HG03025 (cell line): ENCODE measurements at regions not wholly inside any gene's neighbourhood (a gene's known extent, or its start where the extent isn't known, plus 50 kb on each side); places are given as distances from the start of the nearest gene placed in this dataset.
"Not testable (repeated sequence)": the region's sequence is repeated elsewhere in the genome, so short reads cannot be mapped to it uniquely, and the experiment has no call there.

Source experiments
- ATAC-seq: cut with Tn5 transposase; IDR thresholded peaks from one replicate; pipeline ENCODE4 v1.9.1; 2021; ENCODE audit warnings: mild to moderate bottlenecking, moderate library complexity; ENCODE audit not compliant: unreplicated experiment, low FRiP score

DNA sequence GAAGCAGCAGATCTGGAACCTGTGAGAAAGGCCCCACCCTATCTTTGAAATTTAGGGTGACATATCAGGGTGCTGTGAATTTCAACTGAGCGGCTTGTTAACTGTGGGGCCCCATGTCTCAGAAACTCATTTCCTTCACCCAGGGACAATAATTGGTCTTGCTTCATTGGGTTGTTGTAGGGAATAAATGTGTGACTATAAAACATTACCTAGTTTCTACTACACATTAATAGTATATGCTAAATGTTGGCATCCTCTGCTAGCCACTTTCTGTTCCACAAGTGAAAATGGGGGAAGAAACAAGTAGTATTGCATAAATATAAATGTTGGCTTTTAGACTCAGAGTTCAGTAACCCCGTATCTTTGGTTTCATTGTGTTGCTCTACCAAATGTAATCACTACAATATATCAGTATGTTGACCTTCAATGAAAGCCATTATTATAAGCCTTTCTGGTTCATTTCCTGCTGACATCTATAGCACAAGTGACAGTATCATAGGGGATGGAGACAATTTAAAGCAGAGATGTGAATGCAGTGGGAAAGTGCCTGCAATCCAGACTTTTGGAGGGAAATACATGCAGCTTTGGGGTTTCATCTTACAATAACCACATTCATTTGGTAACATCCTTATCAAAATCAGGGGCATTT, 905.5 kb upstream of the RAG2 start:
- peak; percentile 38 for ATAC-seq

DNA sequence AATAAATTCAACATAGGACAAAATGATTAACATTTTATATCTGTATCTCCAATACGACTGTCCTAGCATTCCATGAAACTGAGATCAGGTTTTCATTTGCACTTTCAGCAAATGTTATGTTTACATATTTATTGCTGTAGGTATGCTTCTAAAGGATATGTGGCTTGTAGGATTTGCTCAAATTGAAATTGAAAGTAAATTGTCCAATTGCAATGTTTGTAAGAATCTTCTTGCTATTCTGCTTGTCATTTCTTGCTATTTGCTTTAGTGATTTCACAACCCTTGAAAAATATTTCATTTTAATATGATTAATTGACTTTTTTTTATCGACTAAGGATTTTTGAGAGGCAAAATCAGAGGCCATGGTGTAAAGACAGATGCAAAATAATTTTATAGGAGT, 904.2 kb upstream of the RAG2 start:
- ATAC-seq, result no peak

DNA sequence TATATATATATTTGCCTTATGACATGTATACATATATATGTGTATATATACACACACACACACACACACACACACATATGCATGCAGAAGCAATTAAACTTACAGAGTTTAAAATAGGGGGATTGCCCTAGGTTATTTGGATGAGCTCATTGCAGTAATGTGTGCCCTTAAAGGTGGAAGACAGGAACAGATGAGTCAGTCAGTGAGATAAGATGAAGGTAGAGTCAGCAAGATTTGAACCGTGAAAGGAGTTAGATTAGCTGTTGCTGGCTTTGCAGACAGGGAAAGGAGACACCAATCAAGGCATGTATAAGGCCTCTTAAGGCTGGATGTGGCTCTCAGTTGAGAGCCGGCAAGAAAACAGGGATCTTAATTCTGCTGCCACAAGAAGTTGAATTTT, 902.4 kb upstream of the RAG2 start:
- no peak for ATAC-seq

DNA sequence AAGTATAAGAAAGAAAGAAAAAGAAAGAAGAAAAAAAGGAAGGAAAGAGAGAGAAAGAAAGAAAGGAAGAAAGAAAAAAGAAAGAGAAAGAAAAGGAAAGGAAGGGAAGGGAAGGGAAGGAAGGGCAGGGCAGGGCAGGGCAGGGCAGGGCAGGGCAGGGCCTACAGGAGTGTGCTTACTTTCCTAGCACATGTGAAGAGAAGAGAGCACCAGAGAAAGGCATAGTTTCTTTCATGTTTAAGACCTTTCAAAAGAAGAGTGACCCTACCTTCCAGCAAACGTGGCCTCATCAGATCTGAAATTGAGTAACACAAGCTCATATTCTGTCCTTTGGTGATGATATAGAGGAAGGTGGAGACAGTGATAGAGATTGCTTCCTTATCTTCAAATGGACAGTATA, 899.3 kb upstream of the RAG2 start:
- ATAC-seq, result no peak

DNA sequence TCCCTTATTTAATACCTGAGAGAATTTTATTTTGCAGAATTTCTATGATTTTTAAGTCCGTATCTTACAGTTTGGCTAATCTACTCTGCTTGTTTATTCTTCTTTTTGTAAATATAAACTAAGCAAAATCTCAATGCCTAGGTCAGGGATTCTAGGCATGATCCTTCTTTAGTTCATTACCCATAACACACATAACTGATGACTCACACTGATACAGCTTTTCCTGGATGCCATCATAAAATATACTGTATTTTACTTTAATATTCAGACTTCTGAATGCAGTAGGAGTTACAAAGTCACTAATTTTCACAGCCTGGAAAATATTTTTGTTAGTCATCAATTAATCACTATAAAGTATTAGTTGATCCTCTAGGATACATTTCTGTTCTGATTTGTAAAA, 898.2 kb upstream of the RAG2 start:
- ATAC-seq, result no peak

DNA sequence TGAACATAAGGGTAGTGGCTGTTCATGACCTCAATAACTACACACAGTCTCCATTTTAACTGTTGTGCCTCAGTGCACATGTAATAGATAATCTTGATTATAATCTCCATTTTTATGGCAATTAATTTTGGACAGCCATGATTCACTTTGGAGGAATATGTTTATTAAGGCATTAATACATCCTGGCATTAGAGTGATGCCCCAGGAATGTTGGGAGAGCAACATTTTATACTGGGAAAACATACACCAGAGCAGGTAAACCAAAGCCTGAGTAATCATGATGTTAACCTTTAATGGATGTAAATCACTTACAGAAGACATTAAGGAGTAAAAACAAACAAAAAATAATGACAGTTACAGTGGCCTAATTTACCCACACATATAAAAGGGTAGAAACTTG, 886.3 kb upstream of the RAG2 start:
- ATAC-seq, result no peak

DNA sequence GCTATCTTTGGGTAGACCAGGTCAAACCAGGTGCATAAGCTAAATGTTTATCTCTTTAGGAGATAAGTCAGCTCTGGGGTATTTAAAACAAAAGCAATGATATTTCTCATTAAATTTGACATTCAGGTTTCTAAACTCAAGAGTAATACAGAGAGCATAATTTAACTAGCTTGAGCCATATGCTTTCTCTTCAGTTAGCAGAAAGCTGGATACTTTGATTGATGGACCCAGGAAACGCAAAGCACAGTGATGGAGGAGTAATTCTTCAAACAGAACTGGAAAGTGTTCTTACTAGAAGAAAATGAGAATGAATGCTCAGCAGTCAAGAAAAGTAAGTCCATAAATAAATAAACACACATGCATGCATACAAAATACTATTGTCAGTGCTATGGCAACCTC, 885.7 kb upstream of the RAG2 start:
- ATAC-seq, result no peak

DNA sequence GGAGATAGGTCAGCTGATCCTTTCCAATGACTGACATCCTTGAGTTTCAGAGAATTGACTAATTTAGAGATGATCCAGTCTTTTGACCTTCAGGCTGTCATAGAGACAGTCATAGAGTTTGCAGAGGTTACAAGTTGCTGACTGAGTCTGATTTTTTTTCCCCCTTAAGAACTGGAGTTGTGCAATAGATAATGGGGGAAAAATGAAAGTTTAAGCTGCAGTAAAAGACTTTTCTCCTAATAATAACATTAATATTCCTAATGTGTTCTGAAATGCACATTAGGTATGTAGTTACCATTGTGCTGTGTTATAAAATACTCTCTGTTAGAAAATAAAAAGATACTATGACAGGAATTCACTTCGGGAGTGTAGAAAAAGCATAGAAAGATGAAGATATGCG, 876.9 kb upstream of the RAG2 start:
- ATAC-seq, result no peak

DNA sequence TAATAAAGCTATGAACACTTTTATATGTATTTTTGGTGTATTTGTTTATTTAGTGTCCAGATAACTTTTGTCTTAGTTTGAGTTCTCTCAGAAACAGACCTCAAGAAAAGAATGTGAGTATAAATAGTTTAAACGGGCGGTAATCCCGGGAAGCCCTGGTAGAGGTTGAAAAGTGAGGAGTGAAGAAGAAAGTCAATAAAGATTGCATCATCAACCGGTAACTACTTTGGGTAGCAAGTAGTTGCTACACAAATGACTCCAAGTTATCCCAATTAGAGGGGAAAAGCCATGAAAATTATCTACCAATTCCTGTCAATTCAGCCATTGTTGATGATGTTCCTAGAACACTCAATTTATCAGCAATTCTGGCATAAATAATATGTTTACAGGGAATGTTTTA, 870.3 kb upstream of the RAG2 start:
- no peak for ATAC-seq

DNA sequence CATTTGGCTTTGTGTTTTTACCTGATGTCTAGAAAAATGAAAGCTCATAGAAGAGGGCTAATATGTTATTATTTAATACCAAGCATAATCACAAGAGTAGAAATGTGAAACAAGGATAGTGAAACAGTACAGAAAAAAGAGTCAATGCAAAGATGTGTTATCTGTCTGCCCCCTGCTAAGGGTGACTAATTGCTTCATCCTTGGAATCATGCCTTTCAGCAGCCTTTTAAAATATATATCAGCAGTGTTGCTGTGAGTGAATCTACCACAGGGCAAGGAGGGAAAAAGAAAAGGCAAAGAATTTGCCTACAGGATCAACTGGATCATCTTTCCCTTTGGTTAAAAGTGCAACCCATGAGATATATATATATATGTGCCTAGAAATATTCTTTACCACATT, 867.2 kb upstream of the RAG2 start:
- ATAC-seq, result no peak

DNA sequence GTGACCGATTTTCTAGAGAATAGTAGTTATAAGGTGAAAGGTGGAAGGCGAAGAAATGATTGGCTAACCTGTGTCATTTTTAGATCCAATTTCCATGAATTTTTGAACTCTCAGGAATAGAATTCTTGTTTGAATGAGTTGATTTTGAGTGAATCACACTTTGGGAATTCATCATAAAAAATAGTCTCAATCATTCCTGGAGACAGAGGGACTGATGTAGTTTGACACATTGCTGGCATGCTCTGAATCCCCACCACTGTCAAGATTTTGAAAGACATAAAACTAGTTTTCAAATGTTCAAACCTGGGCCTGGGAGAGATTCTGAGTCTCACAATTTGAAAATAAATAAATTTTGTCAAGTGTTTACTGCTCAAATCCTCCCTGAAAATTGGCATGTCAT, 861.4 kb upstream of the RAG2 start:
- ATAC-seq, result no peak

DNA sequence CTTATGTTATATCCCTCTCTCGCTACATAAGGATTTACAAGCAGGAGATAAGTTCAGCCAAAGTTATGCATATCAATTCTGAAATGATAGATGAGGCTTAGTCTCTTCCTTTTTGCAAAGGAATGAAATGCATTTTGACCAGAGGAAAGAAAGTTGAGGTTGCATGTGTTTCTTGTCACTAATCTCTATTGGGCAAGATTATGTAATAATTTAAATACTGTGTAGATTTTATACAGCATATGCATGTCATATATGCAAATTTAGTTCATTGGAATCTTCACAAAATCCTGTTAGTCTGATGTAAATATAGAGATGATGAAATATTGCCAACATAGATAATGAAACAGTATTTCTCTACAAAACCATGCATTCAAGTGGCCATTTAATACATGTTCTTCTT, 858.7 kb upstream of the RAG2 start:
- no peak for ATAC-seq

DNA sequence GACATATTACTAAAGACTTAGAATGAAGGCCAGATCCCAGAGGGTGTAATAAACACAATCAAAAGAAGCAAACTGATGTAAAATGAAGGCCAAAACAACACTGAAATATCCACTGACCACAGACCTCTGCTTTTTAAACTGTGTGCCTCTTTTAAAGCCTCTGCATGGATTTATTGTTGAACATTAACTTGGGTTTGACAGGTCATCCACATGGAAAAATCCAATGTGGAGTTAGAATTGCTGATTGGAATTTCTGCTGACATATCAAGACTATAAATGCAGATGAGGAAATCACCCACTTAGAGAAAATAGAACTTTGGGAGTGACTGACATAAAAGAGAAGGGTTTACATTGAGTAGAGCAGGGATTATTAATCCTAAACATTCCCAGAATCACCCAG, 853.9 kb upstream of the RAG2 start:
- no peak for ATAC-seq

DNA sequence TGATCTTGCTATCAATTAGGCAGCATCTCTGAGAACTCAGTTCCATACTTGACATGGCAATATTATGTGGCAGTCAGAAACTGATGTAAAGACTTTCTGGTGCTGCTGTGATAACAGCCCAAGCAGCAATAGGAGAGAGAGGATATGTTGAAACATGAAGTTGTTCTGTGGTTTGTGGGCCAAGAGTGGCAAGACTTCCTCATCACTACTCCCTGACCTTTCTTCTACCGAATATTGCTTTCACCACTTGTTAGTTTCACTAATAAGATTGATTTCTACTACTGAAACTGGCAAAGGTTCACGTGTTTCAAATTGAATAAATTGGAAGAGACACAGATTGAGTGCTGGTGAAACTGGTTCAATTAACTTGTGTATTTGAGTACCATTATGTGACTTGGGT, 852.6 kb upstream of the RAG2 start:
- no peak for ATAC-seq

DNA sequence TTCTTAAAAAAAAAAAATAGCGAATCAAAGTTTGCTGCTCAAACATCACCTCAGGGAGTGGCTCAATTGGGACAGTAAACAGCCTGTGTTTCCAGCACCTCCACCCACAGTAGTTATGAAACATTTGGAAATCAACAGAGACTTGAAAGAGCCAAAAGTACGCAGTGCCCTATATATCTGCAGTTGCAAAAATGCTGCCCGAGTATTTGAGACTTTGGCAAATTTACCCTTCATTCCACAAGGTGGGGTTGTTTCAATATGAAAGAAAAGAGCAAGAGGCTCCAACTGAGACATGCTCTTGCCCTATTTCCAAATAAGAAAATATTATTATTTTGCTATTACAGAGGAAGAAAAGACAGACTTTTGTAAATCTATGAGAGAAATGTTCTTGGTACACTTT, 851.1 kb upstream of the RAG2 start:
- ATAC-seq, result no peak

DNA sequence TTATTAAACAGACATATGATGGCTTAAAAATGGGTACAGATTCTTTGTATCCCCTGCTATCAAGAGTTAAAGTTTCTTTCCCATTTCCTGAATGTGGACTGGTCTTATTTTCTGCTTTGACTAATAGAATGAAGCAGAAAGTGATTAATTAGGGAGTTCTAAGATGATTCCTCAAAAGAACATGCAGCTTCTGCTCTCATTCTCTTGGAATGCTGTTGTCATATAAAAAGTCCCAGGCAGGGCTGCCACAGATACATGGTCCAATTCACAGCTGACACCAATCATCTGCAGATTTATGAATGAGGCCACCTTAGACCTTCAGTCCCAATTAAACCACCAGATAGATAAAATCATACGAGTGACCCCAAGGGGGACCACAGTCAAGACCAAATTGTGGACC, 844.5 kb upstream of the RAG2 start:
- ATAC-seq, result no peak

DNA sequence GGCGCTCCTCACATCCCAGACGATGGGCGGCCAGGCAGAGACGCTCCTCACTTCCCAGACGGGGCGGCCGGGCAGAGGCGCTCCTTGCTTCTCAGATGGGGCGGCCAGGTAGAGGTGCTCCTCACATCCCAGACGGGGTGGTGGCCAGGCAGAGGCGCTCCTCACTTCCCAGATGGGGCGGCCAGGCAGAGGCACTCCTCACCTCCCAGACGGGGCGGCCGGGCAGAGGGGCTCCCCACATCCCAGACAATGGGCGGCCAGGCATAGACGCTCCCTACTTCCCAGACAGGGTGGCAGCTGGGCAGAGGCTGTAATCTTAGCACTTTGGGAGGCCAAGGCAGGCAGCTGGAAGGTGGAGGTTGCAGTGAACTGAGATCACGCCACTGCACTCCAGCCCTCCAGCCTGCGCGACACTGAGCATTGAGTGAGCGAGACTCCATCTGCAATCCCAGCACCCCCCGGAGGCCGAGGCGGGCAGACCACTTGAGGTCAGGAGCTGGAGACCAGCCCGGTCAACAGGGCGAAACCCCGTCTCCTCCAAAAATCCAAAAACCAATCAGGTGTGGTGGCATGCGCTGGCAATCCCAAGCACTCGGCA, 833.7 kb upstream of the RAG2 start:
- not testable (repeated sequence) for ATAC-seq

DNA sequence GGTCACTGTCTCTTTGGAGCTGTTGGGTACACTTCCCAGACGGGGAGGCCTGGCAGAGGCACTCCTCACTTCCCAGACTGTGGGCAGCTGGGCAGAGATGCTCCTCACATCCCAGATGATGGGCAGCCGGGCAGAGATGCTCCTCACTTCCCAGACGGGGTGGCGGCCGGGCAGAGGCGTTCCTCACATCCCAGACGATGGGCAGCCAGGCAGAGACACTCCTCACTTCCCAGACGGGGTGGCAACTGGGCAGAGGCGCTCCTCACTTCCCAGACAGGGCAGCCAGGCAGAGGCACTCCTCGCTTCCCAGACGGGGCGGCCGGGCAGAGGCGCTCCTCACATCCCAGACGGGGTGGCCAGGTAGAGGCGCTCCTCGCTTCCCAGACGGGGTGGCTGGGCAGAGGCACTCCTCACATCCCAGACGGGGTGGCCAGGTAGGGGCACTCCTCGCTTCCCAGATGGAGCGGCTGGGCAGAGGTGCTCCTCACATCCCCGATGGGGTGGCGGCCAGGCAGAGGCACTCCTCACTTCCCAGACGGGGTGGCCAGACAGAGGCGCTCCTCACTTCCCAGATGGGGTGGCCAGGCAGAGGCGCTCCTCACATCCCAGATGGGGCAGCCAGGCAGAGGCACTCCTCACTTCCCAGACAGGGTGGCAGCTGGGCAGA, 833.1 kb upstream of the RAG2 start:
- ATAC-seq, result not testable (repeated sequence)

DNA sequence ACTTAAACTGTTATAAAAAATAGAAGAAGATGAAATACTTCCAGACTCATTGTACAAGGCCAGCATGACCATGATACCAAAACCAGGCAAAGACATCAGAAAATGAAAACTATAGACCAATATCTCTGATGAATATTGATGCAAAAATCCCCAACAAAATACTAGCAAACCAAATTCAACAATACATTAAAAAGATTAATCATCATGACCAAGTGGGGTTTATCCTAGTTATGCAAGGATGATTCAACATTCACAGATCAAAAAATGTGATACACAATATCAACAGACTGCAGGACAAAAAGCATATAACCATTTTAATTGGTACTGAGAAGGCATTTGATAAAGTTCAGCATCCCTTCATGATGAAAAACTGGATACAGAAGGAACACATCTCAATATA, 824.5 kb upstream of the RAG2 start:
- ATAC-seq, result no peak

DNA sequence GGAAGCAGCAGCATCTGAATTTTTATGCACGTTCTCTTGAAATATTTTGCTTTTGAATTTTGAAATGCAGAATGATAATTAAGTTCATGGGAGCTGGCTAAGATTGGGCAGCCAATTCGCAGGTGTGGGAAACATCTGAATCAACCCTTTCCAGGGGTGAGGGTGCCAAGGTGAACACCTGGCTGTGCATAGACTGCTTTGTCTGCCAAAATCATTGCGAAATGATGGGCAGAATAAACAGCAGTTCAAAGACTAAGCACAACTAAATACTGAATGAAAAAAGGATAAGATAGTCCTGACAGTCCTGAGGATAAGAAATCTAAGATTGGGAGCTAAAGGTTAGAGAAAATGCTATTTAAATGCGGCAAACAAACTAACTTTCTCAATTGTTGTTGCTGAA, 813.3 kb upstream of the RAG2 start:
- no peak for ATAC-seq

DNA sequence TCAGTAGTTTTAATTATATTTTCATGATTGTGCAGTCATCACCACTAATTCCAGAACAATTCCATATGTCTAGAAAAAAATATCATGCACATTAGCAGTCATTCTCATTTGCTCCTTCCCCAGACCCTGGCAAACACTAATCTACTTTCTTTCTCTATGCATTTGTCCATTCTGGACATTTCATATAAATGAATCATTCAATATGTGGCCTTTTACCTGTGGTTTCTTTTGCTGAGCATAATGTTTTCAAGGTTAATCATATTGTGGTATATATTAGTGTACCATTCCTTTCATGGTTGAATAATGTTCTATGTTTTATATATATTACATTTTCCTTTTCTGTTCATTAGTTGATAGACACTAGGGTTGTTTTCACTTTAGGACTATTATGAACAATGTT, 811.1 kb upstream of the RAG2 start:
- no peak for ATAC-seq

DNA sequence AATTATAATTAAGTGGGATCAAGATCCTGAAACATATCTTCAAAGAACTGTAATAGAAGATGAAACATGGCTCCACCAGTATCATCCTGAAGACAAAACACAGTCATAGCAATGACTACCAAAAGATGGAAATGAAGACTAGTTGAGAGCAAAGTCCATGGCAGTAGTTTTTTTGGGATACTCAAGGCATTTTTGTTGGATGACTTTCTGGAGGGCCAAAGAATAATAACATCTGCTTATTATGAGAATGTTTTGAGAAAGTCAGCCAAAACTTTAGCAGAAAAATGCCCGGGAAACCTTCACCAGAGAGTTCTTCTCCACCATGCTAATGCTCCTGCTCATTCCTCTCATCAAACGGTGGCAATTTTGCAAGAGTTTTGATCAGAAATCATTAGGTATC, 809.4 kb upstream of the RAG2 start:
- no peak for ATAC-seq
